Prostate gland (tissue), 2 donors: ENCODE measurements at regions not wholly inside any gene's neighbourhood (a gene's known extent, or its start where the extent isn't known, plus 50 kb on each side); places are given as distances from the start of the nearest gene placed in this dataset.

ENCODE experiments used
- CTCF ChIP-seq, 4 experiments: fragments of 200-600 bp in 2 of 4; fragments of 450-650 bp in 2 of 4; sonication (generic) in 2 of 4; IDR thresholded peaks; 1 replicate in 3 of 4; 2 replicates in 1 of 4; pipeline ENCODE4 v1.5.1; 2016 to 2019; ENCODE audit warnings: antibody characterized with exemption in 4 of 4, mild to moderate bottlenecking in 2 of 4, moderate library complexity in 2 of 4
- POLR2AphosphoS5 ChIP-seq: sonication (generic); formaldehyde crosslinking; IDR thresholded peaks from one replicate; pipeline ENCODE4 v1.6.1; 2017; ENCODE audit warnings: antibody characterized with exemption

- TF ChIP-seq CTCF (IDR thresholded peaks at IDR 0.05) (no peak), POLR2AphosphoS5 (no peak)
These were observed 76.7 kb downstream of the HHEX start for GRCh38 chr10:92766451-92766850.
